NB4 (cell line): ENCODE measurements at regions not wholly inside any gene's neighbourhood (a gene's known extent, or its start where the extent isn't known, plus 50 kb on each side); places are given as distances from the start of the nearest gene placed in this dataset.
"Not testable (repeated sequence)": the region's sequence is repeated elsewhere in the genome, so short reads cannot be mapped to it uniquely, and the experiment has no call there.

Experiments
- DNase-seq: peaks from one replicate; pipeline ENCODE4 v3.0.0; 2010; ENCODE audit warnings: low read depth
- H3K4me3 ChIP-seq: one replicate; pipeline ENCODE4 v1.5.1; 2011; ENCODE audit warnings: mild to moderate bottlenecking, low read depth, low read length, moderate library complexity
- MYC ChIP-seq: IDR thresholded peaks from 2 replicates; pipeline ENCODE4 v1.6.1; 2011; ENCODE audit warnings: low read depth, low read length
- POLR2A ChIP-seq: IDR thresholded peaks from 2 replicates; pipeline ENCODE4 v1.6.1; 2011; ENCODE audit warnings: mild to moderate bottlenecking; ENCODE audit not compliant: insufficient read length; ENCODE audit errors: extremely low read depth
- TF ChIP-seq, protein P1 (sequence below): IDR thresholded peaks from 2 replicates; pipeline ENCODE4 v1.6.1; 2011; ENCODE audit warnings: low read depth, low read length
- TF ChIP-seq, protein P2 (sequence below): IDR thresholded peaks from one replicate; pipeline ENCODE4 v1.5.1; 2012; ENCODE audit warnings: low read depth, low read length

DNA sequence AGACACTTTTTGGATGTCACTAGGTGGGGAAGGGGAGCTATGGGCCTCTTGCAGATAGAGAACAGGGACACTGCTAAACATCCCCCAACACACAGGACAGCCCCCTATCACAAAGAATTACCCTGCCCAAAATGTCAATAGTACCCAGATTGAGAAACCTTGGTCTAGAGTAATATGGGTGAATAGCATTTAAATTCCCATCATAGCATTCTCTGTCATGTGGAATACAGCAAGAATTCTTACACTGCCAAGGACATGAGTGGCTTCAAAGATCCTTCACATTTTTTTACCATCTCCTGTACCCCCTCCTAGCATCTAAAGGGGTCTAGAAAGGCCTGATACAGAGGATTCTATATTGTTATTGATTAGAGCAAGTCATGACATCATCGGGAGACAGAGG lies 83.1 kb upstream of the SSTR4 start:
- no peak for DNase-seq
- H3K4me3 ChIP-seq = no peak overlapping the region
- TF ChIP-seq MYC = no peak
- TF ChIP-seq, protein P1, sequence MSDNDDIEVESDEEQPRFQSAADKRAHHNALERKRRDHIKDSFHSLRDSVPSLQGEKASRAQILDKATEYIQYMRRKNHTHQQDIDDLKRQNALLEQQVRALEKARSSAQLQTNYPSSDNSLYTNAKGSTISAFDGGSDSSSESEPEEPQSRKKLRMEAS = no peak

DNA sequence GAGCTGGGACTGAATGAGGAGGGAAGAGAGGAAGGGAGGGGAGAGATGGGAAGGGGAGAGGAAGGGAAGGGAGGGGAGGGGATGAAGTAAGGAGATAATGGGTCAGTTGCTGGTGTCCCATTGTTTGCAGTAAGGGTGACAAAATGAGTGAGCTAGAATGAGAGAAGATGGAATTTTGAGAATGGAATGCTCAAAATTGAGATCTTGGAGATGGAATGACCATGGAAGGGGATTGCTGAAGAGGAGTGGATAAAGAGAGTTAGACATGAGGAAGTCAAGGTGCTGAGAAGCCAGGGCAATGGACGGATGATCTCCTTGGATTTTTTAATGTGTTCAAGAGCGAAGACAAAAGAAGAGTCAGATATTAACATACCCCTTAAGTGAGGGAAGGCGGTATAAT lies 80.5 kb upstream of the SSTR4 start:
- TF ChIP-seq, protein P2, sequence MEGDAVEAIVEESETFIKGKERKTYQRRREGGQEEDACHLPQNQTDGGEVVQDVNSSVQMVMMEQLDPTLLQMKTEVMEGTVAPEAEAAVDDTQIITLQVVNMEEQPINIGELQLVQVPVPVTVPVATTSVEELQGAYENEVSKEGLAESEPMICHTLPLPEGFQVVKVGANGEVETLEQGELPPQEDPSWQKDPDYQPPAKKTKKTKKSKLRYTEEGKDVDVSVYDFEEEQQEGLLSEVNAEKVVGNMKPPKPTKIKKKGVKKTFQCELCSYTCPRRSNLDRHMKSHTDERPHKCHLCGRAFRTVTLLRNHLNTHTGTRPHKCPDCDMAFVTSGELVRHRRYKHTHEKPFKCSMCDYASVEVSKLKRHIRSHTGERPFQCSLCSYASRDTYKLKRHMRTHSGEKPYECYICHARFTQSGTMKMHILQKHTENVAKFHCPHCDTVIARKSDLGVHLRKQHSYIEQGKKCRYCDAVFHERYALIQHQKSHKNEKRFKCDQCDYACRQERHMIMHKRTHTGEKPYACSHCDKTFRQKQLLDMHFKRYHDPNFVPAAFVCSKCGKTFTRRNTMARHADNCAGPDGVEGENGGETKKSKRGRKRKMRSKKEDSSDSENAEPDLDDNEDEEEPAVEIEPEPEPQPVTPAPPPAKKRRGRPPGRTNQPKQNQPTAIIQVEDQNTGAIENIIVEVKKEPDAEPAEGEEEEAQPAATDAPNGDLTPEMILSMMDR = no peak
- TF ChIP-seq MYC (no peak), POLR2A (no peak)
- TF ChIP-seq, protein P1 = no peak
- no peak for DNase-seq
- H3K4me3 ChIP-seq = no peak overlapping the region

DNA sequence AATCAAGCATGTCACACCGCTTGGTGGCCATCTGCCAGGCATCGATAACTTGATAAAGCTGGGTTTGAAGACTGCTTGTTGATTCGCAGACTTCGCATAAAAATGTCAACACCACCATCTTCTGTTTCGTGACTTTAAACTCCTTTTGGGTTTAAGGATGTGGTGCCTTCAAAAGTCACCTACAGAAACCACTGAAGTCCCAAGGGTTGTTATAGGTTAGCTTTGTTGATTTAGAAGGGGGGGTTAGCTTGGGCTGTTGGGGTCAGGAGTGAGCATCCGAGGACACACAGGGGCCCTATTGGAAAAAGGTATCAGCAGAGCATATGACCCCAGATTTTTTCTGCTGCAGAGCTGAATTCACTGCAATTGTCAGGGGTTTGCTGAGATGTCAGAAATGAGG lies 76.7 kb upstream of the SSTR4 start:
- TF ChIP-seq POLR2A = no peak
- H3K4me3 ChIP-seq = no peak overlapping the region
- DNase-seq = no peak

DNA sequence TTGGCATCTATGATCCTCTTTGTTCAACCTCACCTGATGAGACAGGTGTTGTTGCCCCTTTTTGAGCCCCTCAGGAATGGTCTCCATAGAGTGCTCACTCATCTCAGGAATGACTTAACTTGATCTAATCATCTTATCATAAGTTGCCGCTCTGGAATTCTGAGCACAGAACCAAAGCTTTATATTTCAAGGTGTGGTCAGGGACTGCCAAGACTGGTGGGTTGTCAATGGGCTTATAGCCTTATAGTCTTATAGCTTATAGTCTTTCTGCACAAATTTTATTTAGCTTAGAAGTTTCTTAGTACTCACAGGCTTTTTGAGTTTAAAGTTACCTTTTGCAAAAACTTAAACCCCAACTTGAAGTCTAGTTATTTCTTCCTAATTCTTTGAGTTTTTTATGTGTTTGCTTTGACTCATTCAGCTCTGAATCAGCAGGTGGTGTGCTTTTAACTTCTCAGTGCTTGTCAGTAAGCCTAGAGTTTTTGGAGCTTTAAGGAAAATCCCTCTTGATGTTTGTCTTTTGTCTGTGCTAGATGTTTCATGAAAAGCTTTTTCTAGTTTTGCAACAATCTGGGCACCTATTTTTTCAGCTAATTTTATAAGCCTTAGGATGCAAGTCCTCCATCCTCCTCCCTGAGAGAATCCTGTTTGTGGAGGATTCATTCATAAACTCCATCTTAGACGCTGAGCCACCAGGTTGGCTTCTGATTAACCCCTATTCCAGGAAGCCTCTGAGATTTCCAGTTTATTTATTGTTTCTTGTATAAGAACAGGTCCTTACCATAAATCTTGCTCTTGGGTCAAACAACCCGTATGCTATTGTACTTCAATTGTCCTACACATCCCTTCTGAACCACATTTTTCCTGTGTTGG lies 72.3 kb upstream of the SSTR4 start:
- no peak for TF ChIP-seq POLR2A
- TF ChIP-seq, protein P2 = no peak
- TF ChIP-seq, protein P1 = no peak
- TF ChIP-seq MYC = no peak

DNA sequence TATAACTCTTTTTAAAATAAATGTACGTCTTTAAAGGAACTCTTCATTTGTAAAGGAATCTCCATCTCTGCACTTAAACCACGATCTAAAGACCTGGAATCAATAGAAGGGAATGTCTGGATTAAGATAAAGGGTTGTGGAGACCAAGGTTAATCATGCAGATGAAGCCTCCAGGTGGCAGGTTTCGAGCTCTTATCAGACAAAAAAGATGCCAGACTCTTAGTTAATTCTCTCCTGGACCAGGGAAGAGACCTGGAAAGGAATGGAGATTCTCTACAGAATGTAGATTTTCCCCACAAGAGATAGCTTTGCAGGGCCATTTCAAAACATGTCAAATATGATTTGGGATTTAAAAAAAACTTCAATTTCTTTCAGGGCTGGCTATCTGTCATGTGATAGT lies 71.5 kb upstream of the SSTR4 start:
- DNase-seq = no peak
- H3K4me3 ChIP-seq = no peak overlapping the region
- TF ChIP-seq, protein P2 = no peak
- TF ChIP-seq POLR2A (no peak), MYC (no peak)
- TF ChIP-seq, protein P1 = no peak

More for the DNA sequence above, 72.3 kb upstream of the SSTR4 start:
- no peak for DNase-seq
- H3K4me3 ChIP-seq = no peak overlapping the region

DNA sequence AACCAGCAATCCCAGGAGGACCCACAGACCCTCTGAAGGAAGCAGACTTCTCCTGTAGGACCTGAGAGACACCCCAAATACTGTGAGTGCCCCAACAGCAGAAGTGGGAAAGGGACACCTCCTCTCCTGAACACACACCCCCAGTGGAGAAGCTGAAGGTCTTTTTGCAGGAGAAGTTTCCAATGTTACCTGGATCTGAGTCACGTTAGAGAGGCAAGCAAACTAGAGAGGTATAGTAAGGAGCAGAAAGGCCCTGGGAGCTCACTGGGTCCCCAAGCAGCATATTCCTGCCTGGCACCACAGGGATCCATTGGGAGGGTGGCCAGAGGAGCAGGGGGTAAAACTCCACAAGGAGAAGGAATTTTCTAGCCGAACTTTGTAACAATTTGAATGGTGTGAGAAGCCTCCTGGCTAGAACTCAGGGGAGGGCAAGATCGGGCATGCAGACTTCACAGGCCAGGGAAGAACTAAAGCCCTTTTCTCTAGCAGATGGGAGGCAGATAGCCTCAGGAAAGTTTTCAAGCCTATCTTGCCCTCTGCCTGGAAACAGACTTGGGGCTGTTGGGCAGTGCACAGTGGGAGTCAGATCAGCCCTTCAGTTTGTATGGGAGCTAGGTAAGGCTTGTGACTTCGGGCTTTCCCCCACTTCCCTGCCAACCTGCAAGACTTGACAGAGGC lies 68.2 kb upstream of the SSTR4 start:
- TF ChIP-seq, protein P1 = no peak
- TF ChIP-seq POLR2A = no peak
- TF ChIP-seq, protein P2 = no peak
- no peak for TF ChIP-seq MYC
- H3K4me3 ChIP-seq = no peak overlapping the region
- DNase-seq = no peak

DNA sequence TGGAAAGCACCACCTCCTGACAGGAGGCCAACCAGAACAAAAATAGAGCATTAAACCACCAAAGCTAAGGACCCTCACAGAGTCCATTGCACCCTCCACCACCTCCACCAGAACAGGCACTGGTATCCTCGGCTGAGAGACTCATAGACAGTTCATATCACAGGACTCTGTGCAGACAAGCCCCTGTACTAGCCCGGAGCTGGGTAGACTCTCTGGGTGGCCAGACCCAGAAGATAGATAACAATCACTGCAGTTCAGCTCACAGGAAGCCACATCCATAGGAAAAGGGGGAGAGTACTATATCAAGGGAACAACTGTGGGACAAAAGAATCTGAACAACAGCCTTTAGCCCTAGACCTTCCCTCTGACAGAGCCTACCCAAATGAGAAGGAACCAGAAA lies 67.4 kb upstream of the SSTR4 start:
- DNase-seq, H3K4me3 ChIP-seq: not testable (repeated sequence)

DNA sequence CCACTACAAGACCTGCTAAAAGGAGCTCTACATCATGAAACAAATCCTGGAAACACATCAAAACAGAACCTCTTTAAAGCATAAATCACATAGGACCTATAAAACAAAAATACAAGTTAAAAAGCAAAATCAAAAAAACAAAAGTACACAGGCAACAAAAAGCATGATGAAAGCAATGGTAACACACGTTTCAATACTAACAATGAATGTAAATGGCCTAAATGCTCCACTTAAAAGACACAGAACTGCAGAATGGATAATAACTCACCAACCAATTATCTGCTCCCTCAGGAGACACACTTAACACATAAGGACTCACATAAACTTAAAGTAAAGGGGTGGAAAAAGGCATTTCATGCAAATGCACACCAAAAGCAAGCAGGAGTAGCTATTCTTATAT lies 66.1 kb upstream of the SSTR4 start:
- H3K4me3 ChIP-seq, DNase-seq: not testable (repeated sequence)

DNA sequence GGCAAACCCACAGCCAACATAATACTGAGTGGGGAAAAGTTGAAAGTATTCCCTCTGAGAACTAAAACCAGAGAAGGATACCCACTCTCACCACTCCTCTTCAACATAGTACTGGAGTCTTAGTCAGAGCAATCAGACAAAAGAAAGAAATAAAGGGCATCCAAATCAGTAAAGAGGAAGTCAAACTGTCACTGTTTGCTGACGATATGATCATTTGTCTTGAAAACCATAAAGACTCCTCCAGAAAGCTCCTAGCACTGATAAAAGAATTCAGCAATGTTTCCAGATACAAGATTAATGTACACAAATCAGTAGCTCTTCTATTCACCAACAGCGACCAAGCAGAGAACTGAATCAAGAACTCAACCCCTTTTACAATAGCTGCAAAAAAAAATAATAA lies 64.0 kb upstream of the SSTR4 start:
- not testable (repeated sequence) for DNase-seq, H3K4me3 ChIP-seq
